Testis (tissue), 2 donors: ENCODE measurements at regions not wholly inside any gene's neighbourhood (a gene's known extent, or its start where the extent isn't known, plus 50 kb on each side); places are given as distances from the start of the nearest gene placed in this dataset.

ENCODE experiments used
- DNase-seq: peaks from one replicate; pipeline ENCODE4 v3.0.0-alpha.2; 2019
- H3K27ac ChIP-seq, 2 donors: fragments of 200-600 bp; sonication (generic); one replicate each; pipeline ENCODE4 v1.5.1; 2019
- H3K27me3 ChIP-seq: fragments of 200-600 bp; sonication (generic); one replicate; pipeline ENCODE4 v1.5.1; 2019
- H3K36me3 ChIP-seq: fragments of 200-600 bp; sonication (generic); one replicate; pipeline ENCODE4 v1.5.1; 2017; ENCODE audit warnings: low read depth; ENCODE audit errors: missing control alignments
- H3K4me1 ChIP-seq: fragments of 200-600 bp; sonication (generic); one replicate; pipeline ENCODE4 v1.5.1; 2019
- H3K4me3 ChIP-seq, 2 donors: fragments of 200-600 bp; sonication (generic); one replicate each; pipeline ENCODE4 v1.5.1; 2017 to 2019
- H3K9me3 ChIP-seq: fragments of 200-600 bp; sonication (generic); one replicate; pipeline ENCODE4 v1.5.1; 2017
- CTCF ChIP-seq, 3 experiments: fragments of 450-650 bp in 2 of 3; fragments of 200-600 bp in 1 of 3; sonication (generic) in 1 of 3; IDR thresholded peaks; one replicate each; pipeline ENCODE4 v1.5.1; 2016 to 2019; ENCODE audit warnings: antibody characterized with exemption in 3 of 3, mild to moderate bottlenecking in 2 of 3, moderate library complexity in 1 of 3
- POLR2A ChIP-seq: fragments of 450-650 bp; IDR thresholded peaks from one replicate; pipeline ENCODE4 v1.6.1; 2017; ENCODE audit warnings: antibody characterized with exemption, mild to moderate bottlenecking, moderate library complexity
- WGBS, 2 donors: methylation state at CpG; one replicate each; pipeline ENCODE4 v1.1.5; 2018; 5-methylcytosine and 5-hydroxymethylcytosine counted together
- intact Hi-C: fragments of 100-400 bp; cut with DNase I; formaldehyde crosslinking; loops from one replicate; pipeline ENCODE4 v1.15.1; 2023; ENCODE audit warnings: low total_unique reads

GRCh38 chr13:63364159-63364558 lies 1948.5 kb upstream of the PCDH20 start:
- Histone ChIP-seq H3K9me3 (no peaks in the 10 kb centered on the region), H3K36me3 (no peaks in the 10 kb centered on the region), H3K4me3 (no peak overlapping the region), H3K27me3 (no peaks in the 10 kb centered on the region), H3K4me1 (no peaks in the 10 kb centered on the region), H3K27ac (no peak overlapping the region)
- intact Hi-C loops, result no loop called here
- TF ChIP-seq CTCF (IDR thresholded peaks at IDR 0.05), result no peak
- no peak for TF ChIP-seq POLR2A
- no peak for DNase-seq

GRCh38 chr13:63351533-63351932 lies 1935.9 kb upstream of the PCDH20 start:
- 83 to 85% methylated on average over 2 of the region's 2 CpGs for WGBS, 2 donors
- Histone ChIP-seq H3K36me3 (no peaks in the 10 kb centered on the region), H3K4me3 (no peak overlapping the region), H3K9me3 (no peaks in the 10 kb centered on the region), H3K27me3 (no peaks in the 10 kb centered on the region), H3K4me1 (no peaks in the 10 kb centered on the region), H3K27ac (no peak overlapping the region)
- TF ChIP-seq POLR2A (no peak), CTCF (IDR thresholded peaks at IDR 0.05) (no peak)
- no peak for DNase-seq
- intact Hi-C loops, result no loop called here

GRCh38 chr13:63351081-63351480 lies 1935.4 kb upstream of the PCDH20 start:
- Histone ChIP-seq H3K4me1 (no peaks in the 10 kb centered on the region), H3K36me3 (no peaks in the 10 kb centered on the region), H3K4me3 (no peak overlapping the region), H3K9me3 (no peaks in the 10 kb centered on the region), H3K27ac (no peak overlapping the region), H3K27me3 (no peaks in the 10 kb centered on the region)
- no peak for TF ChIP-seq CTCF (IDR thresholded peaks at IDR 0.05)
- TF ChIP-seq POLR2A, result no peak
- intact Hi-C loops, result no loop called here
- WGBS, 2 donors, result 76 to 84% methylated on average over 2 of the region's 2 CpGs
- DNase-seq, result no peak

GRCh38 chr13:63345835-63346234 lies 1930.2 kb upstream of the PCDH20 start:
- no peaks in the 10 kb centered on the region for H3K27me3 ChIP-seq
- H3K4me1 ChIP-seq, result no peaks in the 10 kb centered on the region
- no peaks in the 10 kb centered on the region for H3K9me3 ChIP-seq
- H3K36me3 ChIP-seq, result no peaks in the 10 kb centered on the region
- no peak overlapping the region for H3K27ac ChIP-seq
- no peak for TF ChIP-seq POLR2A
- TF ChIP-seq CTCF (IDR thresholded peaks at IDR 0.05), result no peak
- H3K4me3 ChIP-seq, result no peak overlapping the region
- intact Hi-C loops, result no loop called here
- no peak for DNase-seq

- H3K27ac ChIP-seq, result no peak overlapping the region
- H3K4me1 ChIP-seq, result no peaks in the 10 kb centered on the region
- H3K36me3 ChIP-seq, result no peaks in the 10 kb centered on the region
- 63 to 68% methylated on average over 1 of the region's 1 CpG for WGBS, 2 donors
- intact Hi-C loops, result no loop called here
- no peak for DNase-seq
- no peak for TF ChIP-seq CTCF (IDR thresholded peaks at IDR 0.05)
- no peak for TF ChIP-seq POLR2A
- no peaks in the 10 kb centered on the region for H3K27me3 ChIP-seq
- H3K4me3 ChIP-seq, result no peak overlapping the region
- H3K9me3 ChIP-seq, result no peaks in the 10 kb centered on the region
Measured at GRCh38 chr13:63344711-63345110, 1929.1 kb upstream of the PCDH20 start.
